IPS DF 4.7 (cell line): ENCODE measurements at regions not wholly inside any gene's neighbourhood (a gene's known extent, or its start where the extent isn't known, plus 50 kb on each side); places are given as distances from the start of the nearest gene placed in this dataset.
"Not testable (repeated sequence)": the region's sequence is repeated elsewhere in the genome, so short reads cannot be mapped to it uniquely, and the experiment has no call there.

Experiments
- DNase-seq: peaks from one replicate; pipeline ENCODE4 v3.0.0-alpha.2; 2013; ENCODE audit warnings: low spot score; ENCODE audit errors: extremely low read depth

DNA sequence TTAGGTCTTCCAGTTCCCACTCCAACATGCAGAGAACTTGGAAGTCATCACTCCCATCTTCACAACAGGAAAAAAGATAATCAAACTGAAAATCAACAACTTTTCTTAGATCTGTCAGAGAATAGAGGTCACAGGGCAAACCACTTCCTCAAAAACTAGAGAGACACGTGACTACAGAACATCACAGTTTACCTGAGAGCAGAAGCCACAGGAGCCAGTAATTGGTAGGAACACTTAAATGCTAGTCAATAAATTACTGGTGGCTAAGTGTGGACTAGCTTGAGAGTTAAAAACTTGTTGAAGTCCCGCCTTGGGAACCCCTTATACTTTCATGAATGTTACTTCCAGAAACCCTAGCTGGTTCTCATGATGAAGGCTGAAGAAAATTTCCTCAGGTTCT, 81.1 kb downstream of the THSD1 start:
- not testable (repeated sequence) for DNase-seq

DNA sequence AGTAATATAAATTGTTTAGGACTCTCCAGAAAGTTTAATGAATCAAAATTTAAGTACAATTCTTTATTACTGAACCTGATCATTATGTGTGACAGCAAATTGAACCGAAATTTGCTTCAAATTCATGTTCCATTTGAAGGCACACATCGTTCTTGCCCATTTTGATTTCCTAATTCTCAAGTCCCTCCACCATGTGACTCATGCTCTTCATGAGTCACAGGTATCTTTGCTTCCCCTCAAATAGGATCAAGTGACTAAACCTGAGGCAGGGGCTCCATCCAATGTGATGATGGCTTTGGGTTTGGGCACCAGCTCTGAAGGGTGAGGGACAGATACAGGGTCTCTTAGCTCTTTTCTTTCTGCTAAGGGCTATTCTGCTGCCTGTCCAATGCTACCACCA, 86.1 kb downstream of the THSD1 start:
- no peak for DNase-seq

DNA sequence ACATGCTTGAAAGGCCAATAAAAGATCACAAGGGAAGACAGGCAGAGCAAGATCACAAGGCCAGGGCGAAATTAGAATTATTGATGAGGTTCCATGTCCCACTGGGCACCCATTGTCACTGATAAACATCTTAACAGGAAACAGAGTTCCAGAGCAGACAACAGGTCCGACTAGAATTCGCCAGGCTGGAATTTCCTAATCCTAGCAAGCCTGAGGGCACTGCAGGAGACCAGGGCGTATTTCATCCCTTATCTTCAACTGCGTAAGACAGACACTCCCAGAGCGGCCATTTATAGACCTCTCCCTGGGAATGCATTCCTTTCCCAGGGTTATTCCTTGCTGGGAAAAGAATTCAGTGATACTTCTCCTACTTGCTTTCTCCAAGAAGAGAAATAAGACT, 96.1 kb downstream of the THSD1 start:
- not testable (repeated sequence) for DNase-seq

DNA sequence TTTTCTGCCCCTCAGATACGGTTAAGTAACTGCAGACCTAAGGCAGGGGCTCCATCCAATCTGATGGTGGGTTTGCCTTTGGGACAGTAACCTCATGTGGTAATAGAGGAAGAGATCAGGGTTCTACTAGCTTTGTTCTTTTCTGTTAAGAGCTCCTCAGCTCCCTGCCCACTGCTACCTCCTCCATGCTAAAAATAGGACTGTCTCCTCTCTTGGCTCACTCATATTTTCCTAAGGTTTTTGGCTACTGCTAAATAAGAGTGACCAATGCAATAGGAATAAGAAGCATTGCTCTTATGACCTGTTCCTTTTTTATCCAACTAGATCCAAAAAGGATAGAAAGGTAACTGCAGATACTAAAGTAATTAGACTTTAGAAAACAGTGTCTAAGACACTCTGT, 99.6 kb downstream of the THSD1 start:
- DNase-seq = not testable (repeated sequence)

DNA sequence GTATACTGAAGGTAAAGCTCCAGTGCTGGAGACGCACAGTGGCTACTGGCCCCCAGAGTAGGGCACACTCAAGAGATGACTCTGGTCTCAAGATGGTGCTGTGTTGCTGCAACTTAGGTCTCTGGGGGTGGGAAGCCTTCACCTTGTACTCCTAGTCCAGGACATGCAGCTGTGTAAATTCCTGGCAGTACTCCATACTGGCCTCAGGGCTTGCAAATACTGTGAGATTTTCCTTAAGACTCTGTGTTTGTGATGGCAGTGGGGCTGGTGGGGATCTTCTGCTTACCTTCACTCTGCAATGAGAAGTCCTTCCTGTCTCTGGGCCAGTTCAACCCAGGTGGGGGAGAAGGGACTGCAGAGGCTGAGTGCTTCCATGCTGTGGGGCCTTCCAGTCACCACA, 102.9 kb downstream of the THSD1 start:
- DNase-seq = not testable (repeated sequence)

DNA sequence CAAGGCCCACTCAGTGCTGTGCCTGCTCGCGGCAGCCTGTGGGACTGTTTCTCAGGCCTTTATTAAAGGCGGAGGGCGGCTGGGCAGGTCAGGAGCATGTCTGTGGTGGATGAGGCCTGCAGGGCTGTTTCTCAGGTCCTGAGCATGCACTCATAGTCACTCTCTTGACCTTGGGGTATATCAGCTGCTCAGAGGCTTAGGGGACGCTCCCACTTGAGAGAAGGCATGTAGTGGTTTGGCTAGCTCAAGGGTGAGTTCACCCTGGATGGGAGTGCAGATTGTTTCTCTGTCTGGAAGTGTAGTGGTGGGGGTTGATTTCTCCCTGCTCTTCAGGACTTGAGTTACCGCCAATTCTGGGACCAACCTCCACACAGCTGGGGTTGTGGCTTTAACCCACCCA, 103.3 kb downstream of the THSD1 start:
- DNase-seq = not testable (repeated sequence)

DNA sequence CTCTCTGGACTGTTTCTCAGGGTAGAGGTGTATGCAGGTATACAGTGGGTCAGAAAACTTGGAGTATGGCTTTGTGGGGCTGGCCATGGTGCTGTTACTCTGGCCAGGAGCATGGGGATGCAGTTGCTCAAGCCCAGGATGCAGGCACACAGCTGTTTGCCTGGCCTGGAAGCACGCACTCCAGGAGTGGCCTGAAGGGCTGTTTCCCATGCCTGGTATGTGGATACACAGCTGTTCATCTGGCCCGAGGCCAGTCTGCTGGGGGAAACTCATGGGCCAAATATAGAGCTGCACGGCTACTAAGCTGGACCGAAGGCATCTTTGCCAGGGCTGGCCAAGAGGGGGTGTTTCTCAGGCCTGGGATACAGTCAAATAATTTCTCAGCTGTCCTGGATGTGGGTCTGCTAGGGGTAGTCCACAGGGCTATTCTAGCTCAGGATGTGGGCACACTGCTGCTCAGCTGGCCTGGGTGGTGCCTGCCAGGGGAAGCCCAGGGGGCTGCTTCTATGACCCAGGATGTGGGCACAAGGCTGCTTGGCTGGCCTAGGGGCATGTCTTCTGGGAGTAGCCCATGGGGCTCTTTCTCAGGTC, 104.1 kb downstream of the THSD1 start:
- not testable (repeated sequence) for DNase-seq

DNA sequence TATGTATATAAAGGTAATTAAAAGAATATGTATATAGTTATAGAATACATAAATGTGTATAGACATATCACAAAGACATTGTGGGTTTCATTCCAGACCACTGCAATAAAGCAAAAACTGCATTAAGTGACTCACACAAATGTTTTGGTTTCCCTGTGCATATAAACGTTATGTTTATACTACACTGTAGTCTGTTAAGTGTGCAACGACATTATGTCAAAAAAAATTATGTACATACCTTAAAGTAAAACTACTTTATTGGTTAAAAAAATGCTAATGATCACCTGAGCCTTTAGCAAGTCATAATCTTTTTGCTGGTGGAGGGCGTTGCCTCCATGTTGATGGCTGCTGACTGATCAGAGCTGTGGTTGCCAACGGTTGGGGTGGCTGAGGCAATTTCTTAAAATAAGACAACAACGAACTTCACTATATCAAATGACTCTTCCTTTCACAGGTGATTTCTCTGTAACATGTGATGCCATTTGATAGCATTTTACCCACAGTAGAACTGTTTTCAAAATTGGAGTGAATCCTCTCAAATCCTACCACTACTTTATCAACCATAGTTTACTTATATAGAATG, 107.8 kb downstream of the THSD1 start:
- DNase-seq = not testable (repeated sequence)

DNA sequence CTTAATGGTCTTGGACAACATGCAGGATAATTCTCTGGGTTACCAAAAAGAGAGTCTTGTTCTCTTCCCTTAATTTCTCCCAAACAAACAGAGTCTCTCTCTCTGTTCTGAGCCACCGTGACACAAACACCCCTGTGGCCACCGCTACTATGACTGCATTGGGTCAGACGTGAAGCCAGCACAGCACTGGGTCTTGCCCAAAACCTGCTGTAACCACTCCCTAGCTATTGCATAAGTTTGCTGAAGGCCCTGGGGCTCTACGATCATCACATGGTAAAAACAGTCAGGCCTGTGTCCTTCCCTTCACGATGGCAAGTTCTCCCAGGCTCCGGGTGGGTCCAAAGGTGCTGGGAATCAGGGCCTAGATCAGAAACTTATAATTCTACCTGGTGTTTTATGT, 117.1 kb downstream of the THSD1 start:
- DNase-seq = not testable (repeated sequence)

DNA sequence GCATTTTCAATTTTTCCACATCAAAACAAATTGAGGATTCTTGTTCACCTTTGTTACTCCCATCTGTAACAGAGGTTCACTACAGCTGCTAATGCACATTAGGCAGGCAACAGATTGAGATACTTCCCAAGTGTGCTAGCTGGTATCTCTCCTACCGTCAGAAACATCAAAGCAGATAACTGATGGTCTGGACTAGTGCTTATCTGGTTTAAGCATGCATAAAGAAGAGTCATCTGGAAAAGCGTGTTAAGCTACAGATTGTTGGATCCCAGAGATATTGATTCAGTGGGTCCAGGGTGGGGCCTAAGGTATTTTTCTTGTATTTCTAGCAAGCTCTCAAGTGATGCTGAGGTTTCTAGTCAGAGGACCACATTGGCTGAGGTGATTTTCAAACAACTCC, 122.0 kb upstream of the NEK3 start:
- DNase-seq = not testable (repeated sequence)

DNA sequence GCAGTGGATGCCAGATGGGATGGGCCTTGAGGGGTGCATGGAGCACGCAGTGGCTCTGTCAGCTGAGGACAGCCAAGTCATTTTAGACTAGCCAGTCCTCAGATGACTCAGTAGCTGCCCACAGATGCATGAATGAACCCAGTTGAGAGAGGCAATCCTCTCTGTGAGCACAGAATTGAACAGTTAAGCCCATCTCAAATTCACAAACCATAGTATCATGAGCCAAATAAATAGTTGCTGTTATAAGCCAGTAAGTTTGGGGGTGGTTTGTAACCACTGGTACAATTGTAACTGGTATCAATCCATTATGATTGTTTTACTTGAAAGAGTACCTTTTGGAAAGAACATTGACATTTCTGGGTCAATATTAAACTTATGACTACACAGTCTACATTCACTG, 120.0 kb upstream of the NEK3 start:
- not testable (repeated sequence) for DNase-seq

DNA sequence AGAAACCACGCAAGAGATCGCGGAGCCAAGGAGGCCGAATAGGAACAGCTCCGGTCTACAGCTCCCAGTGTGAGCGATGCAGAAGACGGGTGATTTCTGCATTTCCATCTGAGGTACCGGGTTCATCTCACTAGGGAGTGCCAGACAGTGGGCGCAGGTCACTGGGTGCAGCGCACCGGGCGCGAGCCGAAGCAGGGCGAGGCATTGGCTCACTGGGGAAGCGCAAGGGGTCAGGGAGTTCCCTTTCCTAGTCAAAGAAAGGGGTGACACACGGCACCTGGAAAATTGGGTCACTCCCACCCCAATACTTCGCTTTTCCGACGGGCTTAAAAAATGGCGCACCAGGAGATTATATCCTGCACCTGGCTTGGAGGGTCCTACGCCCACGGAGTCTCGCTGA, 94.9 kb upstream of the NEK3 start:
- not testable (repeated sequence) for DNase-seq

DNA sequence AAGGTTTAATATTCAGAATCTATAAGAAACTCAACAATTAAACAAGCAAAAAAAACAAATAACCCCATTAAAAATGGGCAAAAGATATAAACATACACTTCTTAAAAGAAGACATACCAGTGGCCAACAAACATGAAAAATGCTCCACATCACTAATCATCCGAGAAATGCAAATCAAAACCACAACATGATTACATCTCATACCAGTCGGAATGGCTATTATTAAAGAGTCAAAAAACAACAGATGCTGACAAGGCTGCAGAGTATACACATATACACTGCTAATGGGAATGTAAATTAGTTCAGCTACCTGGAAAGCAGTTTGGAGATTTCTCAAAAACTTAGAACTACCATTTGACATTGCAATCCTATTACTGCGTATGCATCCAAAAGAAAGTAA, 81.4 kb upstream of the NEK3 start:
- DNase-seq = not testable (repeated sequence)

DNA sequence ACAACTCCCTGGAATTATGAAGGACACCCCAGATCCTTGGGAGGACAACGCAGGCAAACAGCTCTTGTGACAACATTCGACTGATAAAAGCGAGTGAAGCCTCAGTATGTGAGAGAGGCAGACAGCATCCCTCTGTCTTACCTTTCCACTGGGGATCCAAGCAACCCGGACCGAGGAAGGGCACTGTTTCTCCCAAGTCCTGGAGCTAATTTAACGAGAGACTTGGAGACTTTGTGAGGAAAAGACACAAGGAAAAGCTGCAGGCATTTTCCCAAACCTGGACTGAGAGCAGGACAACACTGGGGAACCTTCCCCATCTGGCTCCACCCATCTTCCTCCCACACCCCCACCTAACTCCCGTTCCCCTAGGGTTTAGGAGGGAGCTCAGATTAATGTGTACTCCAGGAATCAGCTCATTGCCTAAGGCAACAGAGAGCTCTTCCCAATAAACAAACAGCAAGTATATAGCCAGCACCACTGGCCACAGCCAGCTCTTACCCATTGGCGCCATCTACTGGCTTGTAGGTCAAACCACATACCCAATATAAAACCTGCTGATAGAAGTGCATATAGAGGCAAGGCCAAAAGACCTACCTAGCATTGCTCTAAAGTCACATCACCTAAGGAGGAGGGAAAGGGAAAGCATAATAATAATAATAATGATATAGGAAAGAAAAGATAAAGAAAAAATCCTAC, 76.7 kb upstream of the NEK3 start:
- peak; percentile 30 for DNase-seq

DNA sequence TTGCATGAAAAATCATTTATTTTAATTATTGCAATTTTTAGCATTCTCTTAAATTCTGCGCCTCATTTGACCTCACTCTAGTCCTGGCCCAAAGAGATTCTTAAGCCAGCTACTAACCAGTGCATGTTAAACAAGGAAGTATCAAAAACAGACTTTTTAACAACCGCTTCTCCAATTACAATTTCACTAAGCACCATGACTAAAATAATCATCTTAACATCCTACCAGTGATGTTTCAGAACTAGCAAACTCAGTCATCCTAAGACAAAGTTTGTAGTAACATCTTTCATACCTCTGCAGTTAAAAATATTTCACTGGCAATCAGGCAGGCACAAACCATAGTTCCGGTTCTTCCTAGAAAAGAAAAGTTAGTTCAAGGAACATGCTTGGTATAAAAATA, 75.5 kb upstream of the NEK3 start:
- not testable (repeated sequence) for DNase-seq

DNA sequence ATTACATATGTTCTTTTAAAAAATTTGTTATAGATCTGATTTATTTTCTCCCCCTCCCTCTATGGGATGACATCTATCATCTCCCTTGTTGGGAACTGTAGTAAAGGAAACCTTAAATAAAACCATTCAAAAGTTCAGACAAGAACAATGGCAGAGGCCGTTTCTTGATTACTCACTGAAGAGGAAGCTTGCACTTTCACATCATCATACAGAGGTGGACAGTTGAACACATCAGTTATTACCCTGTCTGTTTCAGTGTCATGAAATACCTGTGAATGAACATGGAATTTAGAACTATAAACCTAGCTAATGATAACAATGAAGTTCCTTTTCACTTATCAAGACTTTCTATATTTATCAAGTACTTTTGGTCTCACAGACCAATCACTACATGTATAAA, 63.7 kb upstream of the NEK3 start:
- DNase-seq = not testable (repeated sequence)

DNA sequence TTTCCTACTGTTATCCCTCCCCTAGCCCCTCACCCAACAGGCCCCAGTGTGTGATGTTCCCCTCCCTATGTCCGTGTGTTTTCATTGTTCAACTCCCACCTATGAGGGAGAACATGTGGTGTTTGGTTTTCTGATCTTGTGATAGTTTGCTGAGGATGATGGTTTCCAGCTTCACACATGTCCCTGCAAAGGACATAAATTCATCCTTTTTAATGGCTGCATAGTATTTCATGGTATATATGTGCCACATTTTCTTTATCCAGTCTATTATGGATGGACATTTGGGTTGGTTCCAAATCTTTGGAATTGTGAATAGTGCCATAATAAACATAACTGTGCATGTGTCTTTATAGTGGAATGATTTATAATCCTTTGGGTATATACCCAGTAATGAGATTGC, 54.5 kb upstream of the NEK3 start:
- not testable (repeated sequence) for DNase-seq

DNA sequence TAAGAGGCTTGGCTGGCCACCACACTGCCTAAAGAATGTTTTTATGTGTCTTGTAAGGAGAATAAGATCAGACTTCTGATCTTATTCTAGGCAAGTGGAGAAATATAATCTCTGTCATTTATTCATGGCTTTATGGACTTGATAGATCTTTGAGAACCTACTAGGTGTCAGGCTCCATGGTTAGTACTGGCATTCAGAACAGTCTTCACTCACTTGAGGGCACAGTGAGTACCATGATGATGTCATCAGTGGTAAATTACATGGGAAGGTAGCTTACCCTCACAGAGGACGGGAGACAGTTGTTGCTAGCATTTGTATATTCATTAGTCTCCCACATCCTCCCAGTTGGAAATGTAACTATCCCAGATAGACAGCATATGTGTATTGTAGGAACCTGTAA, 53.5 kb upstream of the NEK3 start:
- not testable (repeated sequence) for DNase-seq

DNA sequence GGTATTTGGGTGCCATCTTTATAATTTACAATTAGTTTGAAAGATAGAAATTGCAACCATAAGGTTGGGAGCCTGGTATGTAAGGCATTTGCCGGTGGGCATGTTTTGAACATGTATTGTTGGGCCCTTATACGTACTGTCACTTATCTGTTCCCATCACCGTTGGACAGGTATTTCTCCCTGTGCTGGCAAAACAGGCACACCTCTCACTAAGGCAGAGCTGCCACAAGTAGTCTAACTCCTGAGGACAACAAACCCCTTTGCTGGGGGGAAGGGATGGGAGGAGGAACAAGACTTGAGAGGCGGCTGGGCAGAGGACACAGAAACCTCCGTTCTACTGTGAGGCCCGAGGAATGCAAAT, 52.0 kb upstream of the NEK3 start:
- DNase-seq = not testable (repeated sequence)

DNA sequence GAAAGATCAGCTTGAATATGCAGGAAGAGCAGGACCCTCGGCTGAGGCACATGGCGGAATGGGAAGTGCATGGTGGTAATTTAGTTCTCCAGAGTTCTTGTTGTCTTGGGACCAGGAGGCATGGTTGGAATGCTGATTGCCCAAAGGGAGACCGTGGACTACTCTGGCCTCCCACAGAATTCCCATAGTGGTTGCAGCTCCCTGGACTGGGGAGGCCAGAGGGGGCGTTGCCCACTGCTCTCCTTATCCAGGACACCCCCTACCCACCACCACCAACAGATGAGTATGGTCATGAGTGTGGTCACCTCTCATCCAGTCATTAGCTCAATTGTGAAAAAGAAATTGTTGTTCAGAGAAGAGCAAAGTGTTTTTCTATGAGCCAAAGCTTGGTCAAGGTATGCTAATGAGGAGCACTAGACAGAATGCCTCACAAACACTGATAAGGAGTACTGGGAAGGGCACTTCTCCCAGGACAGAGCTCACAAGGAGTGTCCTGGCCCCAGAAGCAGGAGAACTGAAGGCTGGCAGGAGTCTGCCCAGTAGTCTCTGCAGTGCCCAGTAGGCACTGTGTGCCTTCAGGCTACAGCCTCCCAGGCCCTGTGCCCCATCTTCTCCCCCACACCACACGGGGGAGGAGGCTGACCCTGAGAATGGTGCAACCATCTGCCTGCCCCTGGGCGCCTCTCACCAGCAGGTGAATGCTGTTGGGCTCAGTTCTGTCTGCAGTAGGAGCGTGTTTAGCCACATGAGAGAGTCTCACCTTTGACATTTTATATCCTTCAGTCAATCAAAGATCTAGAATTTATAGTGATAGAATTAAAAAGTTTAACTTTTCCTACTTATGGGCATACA, 51.4 kb upstream of the NEK3 start:
- not testable (repeated sequence) for DNase-seq
